Ascending aorta (tissue), 2 donors: ENCODE measurements at regions not wholly inside any gene's neighbourhood (a gene's known extent, or its start where the extent isn't known, plus 50 kb on each side); places are given as distances from the start of the nearest gene placed in this dataset.

Source experiments
- DNase-seq, 2 donors: peaks; one replicate each; pipeline ENCODE4 v3.0.0-alpha.2; 2019; ENCODE audit warnings: low spot score in 2 of 2
- H3K27ac ChIP-seq, 2 donors: fragments of 200-600 bp; sonication (generic); one replicate each; pipeline ENCODE4 v1.5.1; 2016 to 2017; ENCODE audit warnings: mild to moderate bottlenecking in 1 of 2
- H3K27me3 ChIP-seq: fragments of 200-600 bp; sonication (generic); one replicate; pipeline ENCODE4 v1.5.1; 2017
- H3K36me3 ChIP-seq, 2 donors: fragments of 200-600 bp; sonication (generic); one replicate each; pipeline ENCODE4 v1.5.1; 2016
- H3K4me1 ChIP-seq, 2 donors: fragments of 200-600 bp; sonication (generic); one replicate each; pipeline ENCODE4 v1.5.1; 2016 to 2017; ENCODE audit warnings: mild to moderate bottlenecking in 1 of 2
- H3K4me3 ChIP-seq, 2 donors: fragments of 200-600 bp; sonication (generic); one replicate each; pipeline ENCODE4 v1.5.1; 2016 to 2017; ENCODE audit warnings: mild to moderate bottlenecking in 1 of 2
- H3K9me3 ChIP-seq, 2 donors: fragments of 200-600 bp; sonication (generic); one replicate each; pipeline ENCODE4 v1.5.1; 2016
- CTCF ChIP-seq, 3 experiments: fragments of 200-600 bp in 2 of 3; fragments of 450-650 bp in 1 of 3; sonication (generic) in 2 of 3; IDR thresholded peaks; one replicate each; pipeline ENCODE4 v1.5.1; 2016 to 2019; ENCODE audit warnings: antibody characterized with exemption in 3 of 3, mild to moderate bottlenecking in 1 of 3, moderate library complexity in 1 of 3
- intact Hi-C: fragments of 100-400 bp; cut with DNase I; formaldehyde crosslinking; loops from one replicate; pipeline ENCODE4 v1.15.1; 2023

GRCh38 chr9:103660830-103661229 is 433.3 kb upstream of the SMC2 start:
- DNase-seq, result no peak
- intact Hi-C loops, result no loop called here
- TF ChIP-seq CTCF (IDR thresholded peaks at IDR 0.05), result no peak

GRCh38 chr9:103661663-103662062 is 432.4 kb upstream of the SMC2 start:
- intact Hi-C loops, result no loop called here
- Histone ChIP-seq H3K27ac (no peak overlapping the region), H3K27me3 (no peaks in the 10 kb centered on the region), H3K4me1 (no peaks in the 10 kb centered on the region), H3K4me3 (no peak overlapping the region), H3K9me3 (no peaks in the 10 kb centered on the region), H3K36me3 (no peaks in the 10 kb centered on the region)
- TF ChIP-seq CTCF (IDR thresholded peaks at IDR 0.05), result no peak
- no peak for DNase-seq

More at GRCh38 chr9:103660830-103661229, 433.3 kb upstream of the SMC2 start:
- H3K4me3 ChIP-seq, result no peak overlapping the region
- no peaks in the 10 kb centered on the region for H3K27me3 ChIP-seq
- H3K4me1 ChIP-seq, result no peaks in the 10 kb centered on the region
- H3K27ac ChIP-seq, result no peak overlapping the region
- H3K9me3 ChIP-seq, result no peaks in the 10 kb centered on the region
- H3K36me3 ChIP-seq, result no peaks in the 10 kb centered on the region

GRCh38 chr9:103669296-103669695 is 424.8 kb upstream of the SMC2 start:
- no peaks in the 10 kb centered on the region for H3K27me3 ChIP-seq
- intact Hi-C loops, result no loop called here
- DNase-seq, result no peak
- no peaks in the 10 kb centered on the region for H3K4me1 ChIP-seq
- no peak for TF ChIP-seq CTCF (IDR thresholded peaks at IDR 0.05)
- no peak overlapping the region for H3K4me3 ChIP-seq
- no peak overlapping the region for H3K27ac ChIP-seq
- no peaks in the 10 kb centered on the region for H3K36me3 ChIP-seq
- no peaks in the 10 kb centered on the region for H3K9me3 ChIP-seq

GRCh38 chr9:103674271-103674670 is 419.8 kb upstream of the SMC2 start:
- intact Hi-C loops, result no loop called here
- Histone ChIP-seq H3K27ac (no peak overlapping the region), H3K4me1 (no peaks in the 10 kb centered on the region), H3K4me3 (no peak overlapping the region), H3K27me3 (no peaks in the 10 kb centered on the region), H3K36me3 (no peaks in the 10 kb centered on the region), H3K9me3 (no peaks in the 10 kb centered on the region)
- no peak for DNase-seq
- no peak for TF ChIP-seq CTCF (IDR thresholded peaks at IDR 0.05)

GRCh38 chr9:103680581-103680980 is 413.5 kb upstream of the SMC2 start:
- no peaks in the 10 kb centered on the region for H3K27me3 ChIP-seq
- no peak overlapping the region for H3K27ac ChIP-seq
- intact Hi-C loops, result no loop called here
- no peaks in the 10 kb centered on the region for H3K9me3 ChIP-seq
- no peaks in the 10 kb centered on the region for H3K4me1 ChIP-seq
- no peak overlapping the region for H3K4me3 ChIP-seq
- DNase-seq, result no peak
- TF ChIP-seq CTCF (IDR thresholded peaks at IDR 0.05), result no peak
- H3K36me3 ChIP-seq, result no peaks in the 10 kb centered on the region

- no peak overlapping the region for H3K27ac ChIP-seq
- no peaks in the 10 kb centered on the region for H3K36me3 ChIP-seq
- no peak for DNase-seq
- TF ChIP-seq CTCF (IDR thresholded peaks at IDR 0.05), result no peak
- H3K4me1 ChIP-seq, result no peaks in the 10 kb centered on the region
- intact Hi-C loops, result no loop called here
- H3K4me3 ChIP-seq, result no peak overlapping the region
- no peaks in the 10 kb centered on the region for H3K27me3 ChIP-seq
- no peaks in the 10 kb centered on the region for H3K9me3 ChIP-seq
These were observed 412.7 kb upstream of the SMC2 start for GRCh38 chr9:103681435-103681834.
